ENCODE measurements at regions not wholly inside any gene's neighbourhood (a gene's known extent, or its start where the extent isn't known, plus 50 kb on each side); places are given as distances from the start of the nearest gene placed in this dataset.

- Histone ChIP-seq H3K4me1 (no peaks in the 10 kb centered on the region), H3K27me3 (no peaks in the 10 kb centered on the region), H3K36me3 (no peaks in the 10 kb centered on the region), H3K27ac (no peak overlapping the region), H3K4me3 (no peak overlapping the region), H3K9me3 (no peaks in the 10 kb centered on the region)
- 82 to 91% methylated on average over 7 of the region's 7 CpGs for WGBS, 2 donors
- no peak for DNase-seq (ENCODE audit: low spot score in 2 of 2)
- TF ChIP-seq EP300 (IDR thresholded peaks at IDR 0.05) (no peak), POLR2A (IDR thresholded peaks at IDR 0.05) (no peak)
- TF ChIP-seq, protein P1, sequence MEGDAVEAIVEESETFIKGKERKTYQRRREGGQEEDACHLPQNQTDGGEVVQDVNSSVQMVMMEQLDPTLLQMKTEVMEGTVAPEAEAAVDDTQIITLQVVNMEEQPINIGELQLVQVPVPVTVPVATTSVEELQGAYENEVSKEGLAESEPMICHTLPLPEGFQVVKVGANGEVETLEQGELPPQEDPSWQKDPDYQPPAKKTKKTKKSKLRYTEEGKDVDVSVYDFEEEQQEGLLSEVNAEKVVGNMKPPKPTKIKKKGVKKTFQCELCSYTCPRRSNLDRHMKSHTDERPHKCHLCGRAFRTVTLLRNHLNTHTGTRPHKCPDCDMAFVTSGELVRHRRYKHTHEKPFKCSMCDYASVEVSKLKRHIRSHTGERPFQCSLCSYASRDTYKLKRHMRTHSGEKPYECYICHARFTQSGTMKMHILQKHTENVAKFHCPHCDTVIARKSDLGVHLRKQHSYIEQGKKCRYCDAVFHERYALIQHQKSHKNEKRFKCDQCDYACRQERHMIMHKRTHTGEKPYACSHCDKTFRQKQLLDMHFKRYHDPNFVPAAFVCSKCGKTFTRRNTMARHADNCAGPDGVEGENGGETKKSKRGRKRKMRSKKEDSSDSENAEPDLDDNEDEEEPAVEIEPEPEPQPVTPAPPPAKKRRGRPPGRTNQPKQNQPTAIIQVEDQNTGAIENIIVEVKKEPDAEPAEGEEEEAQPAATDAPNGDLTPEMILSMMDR (IDR thresholded peaks at IDR 0.05): no peak
These were observed 230.8 kb downstream of the MEX3B start for GRCh38 chr15:81814882-81815455.

- TF ChIP-seq POLR2A (IDR thresholded peaks at IDR 0.05): no peak
- TF ChIP-seq EP300 (IDR thresholded peaks at IDR 0.05): no peak
- TF ChIP-seq, protein P1 (IDR thresholded peaks at IDR 0.05): no peak
- Histone ChIP-seq H3K4me3 (no peak overlapping the region), H3K4me1 (no peaks in the 10 kb centered on the region), H3K36me3 (no peaks in the 10 kb centered on the region), H3K27ac (no peak overlapping the region), H3K27me3 (no peaks in the 10 kb centered on the region), H3K9me3 (no peaks in the 10 kb centered on the region)
- no peak for DNase-seq (ENCODE audit: low spot score in 2 of 2)
- 64 to 72% methylated on average over 3 of the region's 3 CpGs for WGBS, 2 donors
These were observed 232.6 kb downstream of the MEX3B start for GRCh38 chr15:81813215-81813614.

- Histone ChIP-seq H3K27ac (no peak overlapping the region), H3K9me3 (no peaks in the 10 kb centered on the region), H3K36me3 (no peaks in the 10 kb centered on the region), H3K4me1 (no peaks in the 10 kb centered on the region), H3K27me3 (no peaks in the 10 kb centered on the region), H3K4me3 (no peak overlapping the region)
- TF ChIP-seq EP300 (IDR thresholded peaks at IDR 0.05) (no peak), POLR2A (IDR thresholded peaks at IDR 0.05) (no peak)
- TF ChIP-seq, protein P1 (IDR thresholded peaks at IDR 0.05): no peak
- no peak for DNase-seq (ENCODE audit: low spot score in 2 of 2)
- WGBS, 2 donors: 84 to 88% methylated on average over 7 of the region's 7 CpGs
These were observed 233.4 kb downstream of the MEX3B start for GRCh38 chr15:81812456-81812855.

DNA sequence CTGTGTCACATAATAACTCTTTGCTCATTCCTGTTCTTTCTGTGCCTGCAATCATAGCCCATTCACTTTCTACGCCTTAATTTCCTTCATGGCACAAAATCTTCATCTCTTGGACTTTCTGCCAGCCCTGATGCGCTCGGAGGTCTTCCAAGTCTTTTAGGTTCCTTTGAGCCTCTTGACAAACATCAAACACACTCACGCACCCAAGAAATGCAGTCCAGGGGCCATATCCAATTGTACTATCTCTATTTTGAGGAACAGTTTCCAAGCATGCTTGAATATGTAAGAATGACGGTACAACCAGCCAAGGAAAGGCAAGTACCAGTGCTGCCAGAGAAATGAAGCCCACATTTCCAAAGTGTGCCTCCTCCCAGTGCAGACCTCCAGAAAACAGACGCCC is 234.1 kb downstream of the MEX3B start:
- WGBS, 2 donors: 87 to 88% methylated on average over 6 of the region's 6 CpGs
- TF ChIP-seq, protein P1 (IDR thresholded peaks at IDR 0.05): no peak
- TF ChIP-seq EP300 (IDR thresholded peaks at IDR 0.05) (no peak), POLR2A (IDR thresholded peaks at IDR 0.05) (no peak)
- H3K4me1 ChIP-seq: no peaks in the 10 kb centered on the region
- H3K36me3 ChIP-seq: no peaks in the 10 kb centered on the region
- no peaks in the 10 kb centered on the region for H3K27me3 ChIP-seq
- no peak for DNase-seq (ENCODE audit: low spot score in 2 of 2)
- no peak overlapping the region for H3K27ac ChIP-seq
- no peaks in the 10 kb centered on the region for H3K9me3 ChIP-seq
- H3K4me3 ChIP-seq: no peak overlapping the region

- no peaks in the 10 kb centered on the region for H3K27me3 ChIP-seq
- WGBS, 2 donors: 46 to 55% methylated on average over 4 of the region's 4 CpGs
- TF ChIP-seq EP300 (IDR thresholded peaks at IDR 0.05) (no peak), POLR2A (IDR thresholded peaks at IDR 0.05) (no peak)
- TF ChIP-seq, protein P1 (IDR thresholded peaks at IDR 0.05): no peak
- no peak for DNase-seq (ENCODE audit: low spot score in 2 of 2)
- no peak overlapping the region for H3K27ac ChIP-seq
- H3K36me3 ChIP-seq: no peaks in the 10 kb centered on the region
- H3K4me1 ChIP-seq: no peaks in the 10 kb centered on the region
- no peaks in the 10 kb centered on the region for H3K9me3 ChIP-seq
- no peak overlapping the region for H3K4me3 ChIP-seq
These were observed 236.3 kb downstream of the MEX3B start for GRCh38 chr15:81809543-81809942.
